Activated CD4-positive, alpha-beta memory T cell treated with anti-CD3 and anti-CD28 coated beads for 36 hours (primary cell): ENCODE measurements at regions not wholly inside any gene's neighbourhood (a gene's known extent, or its start where the extent isn't known, plus 50 kb on each side); places are given as distances from the start of the nearest gene placed in this dataset.
"Not testable (repeated sequence)": the region's sequence is repeated elsewhere in the genome, so short reads cannot be mapped to it uniquely, and the experiment has no call there.

Source experiments
- CTCF ChIA-PET: fragments of 350-600 bp; sonication (Branson Sonifier 250); formaldehyde crosslinking; loops from one replicate; lab custom pipeline; 2021; ENCODE audit warnings: antibody characterized with exemption, inconsistent platforms; lab: Charles Lee
- POLR2A ChIA-PET: fragments of 350-600 bp; sonication (Branson Sonifier 250); formaldehyde crosslinking; loops from one replicate; lab custom pipeline; 2021; ENCODE audit warnings: antibody characterized with exemption; lab: Charles Lee
- DNase-seq: peaks from one replicate; pipeline ENCODE4 v3.0.0-alpha.2; 2020
- H3K27ac Mint-ChIP-seq: one replicate; pipeline ENCODE4 v1.8.0; 2021; ENCODE audit warnings: mixed read lengths
- H3K27me3 Mint-ChIP-seq: one replicate; pipeline ENCODE4 v1.8.0; 2021; ENCODE audit warnings: mixed read lengths
- H3K36me3 Mint-ChIP-seq: one replicate; pipeline ENCODE4 v1.8.0; 2021; ENCODE audit warnings: mixed read lengths
- H3K4me1 Mint-ChIP-seq: one replicate; pipeline ENCODE4 v1.8.0; 2021; ENCODE audit warnings: low read depth, mixed read lengths
- H3K4me3 Mint-ChIP-seq: one replicate; pipeline ENCODE4 v1.8.0; 2021; ENCODE audit warnings: mild to moderate bottlenecking, mixed read lengths
- H3K9me3 Mint-ChIP-seq: one replicate; pipeline ENCODE4 v1.8.0; 2021; ENCODE audit warnings: mixed read lengths
- intact Hi-C: fragments of 100-400 bp; cut with micrococcal nuclease; formaldehyde crosslinking; loops from one replicate; pipeline ENCODE4 v1.15.1; 2023

GRCh38 chr12:100083308-100083707 lies 59.4 kb downstream of the BLTP3B start:
- Mint-ChIP-seq H3K36me3 (peaks cover 70% of the 10 kb centered on the region), H3K4me1 (no peaks in the 10 kb centered on the region)
- intact Hi-C loops = no loop called here

GRCh38 chr12:100078777-100079176 lies 63.9 kb downstream of the BLTP3B start:
- POLR2A ChIA-PET, H3K27ac Mint-ChIP-seq, H3K27me3 Mint-ChIP-seq, DNase-seq, H3K4me1 Mint-ChIP-seq, H3K4me3 Mint-ChIP-seq, intact Hi-C loops, CTCF ChIA-PET: not testable (repeated sequence)
- Mint-ChIP-seq H3K36me3 (peaks cover 81% of the 10 kb centered on the region), H3K9me3 (peaks cover 21% of the 10 kb centered on the region)

More at GRCh38 chr12:100083308-100083707, 59.4 kb downstream of the BLTP3B start:
- CTCF ChIA-PET = no interaction called here
- peaks cover 21% of the 10 kb centered on the region for H3K9me3 Mint-ChIP-seq
- no peak overlapping the region for H3K27ac Mint-ChIP-seq
- no peak overlapping the region for H3K4me3 Mint-ChIP-seq
- POLR2A ChIA-PET = no interaction called here
- no peak for DNase-seq
- no peaks in the 10 kb centered on the region for H3K27me3 Mint-ChIP-seq

- H3K27me3 Mint-ChIP-seq = no peaks in the 10 kb centered on the region
- CTCF ChIA-PET = no interaction called here
- DNase-seq = no peak
Observed at GRCh38 chr12:100077367-100077766, 65.3 kb downstream of the BLTP3B start.

GRCh38 chr12:100075598-100075997 lies 67.1 kb downstream of the BLTP3B start:
- H3K4me3 Mint-ChIP-seq = no peak overlapping the region
- intact Hi-C loops = no loop called here
- no peak for DNase-seq
- CTCF ChIA-PET = no interaction called here
- POLR2A ChIA-PET = no interaction called here
- no peaks in the 10 kb centered on the region for H3K4me1 Mint-ChIP-seq
- H3K9me3 Mint-ChIP-seq = peaks cover 12% of the 10 kb centered on the region
- H3K27me3 Mint-ChIP-seq = no peaks in the 10 kb centered on the region
- no peak overlapping the region for H3K27ac Mint-ChIP-seq
- H3K36me3 Mint-ChIP-seq = peaks cover 63% of the 10 kb centered on the region

More at GRCh38 chr12:100077367-100077766, 65.3 kb downstream of the BLTP3B start:
- Mint-ChIP-seq H3K27ac (no peak overlapping the region), H3K4me1 (no peaks in the 10 kb centered on the region), H3K4me3 (no peak overlapping the region), H3K9me3 (peaks cover 21% of the 10 kb centered on the region), H3K36me3 (peaks cover 74% of the 10 kb centered on the region)
- intact Hi-C loops = no loop called here
- POLR2A ChIA-PET = no interaction called here

- no peak for DNase-seq
- POLR2A ChIA-PET = no interaction called here
- H3K36me3 Mint-ChIP-seq = peaks cover 67% of the 10 kb centered on the region
- CTCF ChIA-PET = no interaction called here
- no peaks in the 10 kb centered on the region for H3K27me3 Mint-ChIP-seq
- no peak overlapping the region for H3K4me3 Mint-ChIP-seq
- H3K4me1 Mint-ChIP-seq = no peaks in the 10 kb centered on the region
- H3K9me3 Mint-ChIP-seq = peaks cover 34% of the 10 kb centered on the region
- no peak overlapping the region for H3K27ac Mint-ChIP-seq
- intact Hi-C loops = no loop called here
Observed at GRCh38 chr12:100069795-100070194, 72.9 kb downstream of the BLTP3B start.

GRCh38 chr12:100068305-100068704 lies 74.4 kb downstream of the BLTP3B start:
- Mint-ChIP-seq H3K27ac (no peak overlapping the region), H3K4me3 (no peak overlapping the region), H3K36me3 (peaks cover 69% of the 10 kb centered on the region), H3K27me3 (no peaks in the 10 kb centered on the region), H3K9me3 (peaks cover 36% of the 10 kb centered on the region), H3K4me1 (no peaks in the 10 kb centered on the region)
- no peak for DNase-seq
- ChIA-PET CTCF (no interaction called here), POLR2A (no interaction called here)
- intact Hi-C loops = no loop called here

GRCh38 chr12:100061814-100062213 lies 77.1 kb upstream of the ANKS1B start:
- no peak for DNase-seq
- Mint-ChIP-seq H3K4me1 (peaks cover 1% of the 10 kb centered on the region), H3K27me3 (no peaks in the 10 kb centered on the region), H3K36me3 (peaks cover 67% of the 10 kb centered on the region), H3K4me3 (no peak overlapping the region), H3K27ac (no peak overlapping the region), H3K9me3 (peaks cover 14% of the 10 kb centered on the region)
- intact Hi-C loops = no loop called here
- ChIA-PET CTCF (no interaction called here), POLR2A (no interaction called here)

- ChIA-PET POLR2A (no interaction called here), CTCF (no interaction called here)
- Mint-ChIP-seq H3K36me3 (peaks cover 52% of the 10 kb centered on the region), H3K27me3 (no peaks in the 10 kb centered on the region), H3K4me3 (no peak overlapping the region), H3K4me1 (peaks cover 1% of the 10 kb centered on the region), H3K9me3 (no peaks in the 10 kb centered on the region), H3K27ac (no peak overlapping the region)
- intact Hi-C loops = no loop called here
- DNase-seq = no peak
Observed at GRCh38 chr12:100058482-100059029, 73.8 kb upstream of the ANKS1B start.

- H3K27me3 Mint-ChIP-seq, H3K9me3 Mint-ChIP-seq, H3K4me1 Mint-ChIP-seq, H3K27ac Mint-ChIP-seq, intact Hi-C loops, CTCF ChIA-PET, H3K4me3 Mint-ChIP-seq, POLR2A ChIA-PET, DNase-seq: not testable (repeated sequence)
- peaks cover 73% of the 10 kb centered on the region for H3K36me3 Mint-ChIP-seq
Observed at GRCh38 chr12:100046202-100046601, 61.5 kb upstream of the ANKS1B start.

- Mint-ChIP-seq H3K4me1 (peaks cover 1% of the 10 kb centered on the region), H3K27ac (no peak overlapping the region), H3K4me3 (no peak overlapping the region), H3K27me3 (no peaks in the 10 kb centered on the region), H3K9me3 (peaks cover 5% of the 10 kb centered on the region), H3K36me3 (peaks cover 73% of the 10 kb centered on the region)
- intact Hi-C loops = no loop called here
- no peak for DNase-seq
- ChIA-PET POLR2A (no interaction called here), CTCF (no interaction called here)
Observed at GRCh38 chr12:100044266-100044665, 59.5 kb upstream of the ANKS1B start.

- Mint-ChIP-seq H3K4me1 (peaks cover 1% of the 10 kb centered on the region), H3K9me3 (peaks cover 5% of the 10 kb centered on the region), H3K4me3 (no peak overlapping the region), H3K27me3 (no peaks in the 10 kb centered on the region), H3K36me3 (peaks cover 71% of the 10 kb centered on the region), H3K27ac (no peak overlapping the region)
- intact Hi-C loops = no loop called here
- CTCF ChIA-PET = no interaction called here
- POLR2A ChIA-PET = no interaction called here
- no peak for DNase-seq
Observed at GRCh38 chr12:100043631-100044030, 58.9 kb upstream of the ANKS1B start.
